HEK293 (cell line): ENCODE measurements at regions not wholly inside any gene's neighbourhood (a gene's known extent, or its start where the extent isn't known, plus 50 kb on each side); places are given as distances from the start of the nearest gene placed in this dataset.

Experiments
- CTCF ChIA-PET: fragments of 350-600 bp; formaldehyde crosslinking; extraction: SDS; loops from one replicate; lab custom pipeline; 2021; ENCODE audit warnings: antibody characterized with exemption; lab: Yijun Ruan, JAX
- POLR2A ChIA-PET: fragments of 300-600 bp; formaldehyde crosslinking; extraction: SDS; loops from one replicate; lab custom pipeline; 2020; ENCODE audit warnings: antibody characterized with exemption, inconsistent platforms; lab: Yijun Ruan, JAX
- H3K27ac ChIP-seq: fragments of 200-500 bp; sonication (Bioruptor generic); 2 replicates; pipeline ENCODE4 v1.5.1; 2014; ENCODE audit warnings: low read depth, low read length, control low read depth, inconsistent platforms; ENCODE audit errors: extremely low read depth
- H3K36me3 ChIP-seq, 2 experiments: fragments of 200-500 bp in 1 of 2; sonication (Bioruptor generic) in 1 of 2; 1 replicate in 1 of 2; 2 replicates in 1 of 2; pipeline ENCODE4 v1.5.1; 2014 to 2017; ENCODE audit warnings: inconsistent platforms in 2 of 2, low read length in 2 of 2; ENCODE audit not compliant: control insufficient read depth in 2 of 2, insufficient read depth in 1 of 2
- H3K4me1 ChIP-seq: fragments of 200-500 bp; sonication (Bioruptor generic); 2 replicates; pipeline ENCODE4 v1.5.1; 2014; ENCODE audit warnings: mild to moderate bottlenecking, low read length, inconsistent platforms; ENCODE audit not compliant: control insufficient read depth, insufficient read depth
- H3K4me3 ChIP-seq: 2 replicates; pipeline ENCODE4 v1.5.1; 2011; ENCODE audit warnings: low read depth, mild to moderate bottlenecking, control low read depth, low read length, moderate library complexity
- H3K9me3 ChIP-seq: fragments of 200-500 bp; sonication (Bioruptor generic); 2 replicates; pipeline ENCODE4 v1.5.1; 2014; ENCODE audit warnings: low read depth, low read length, inconsistent platforms; ENCODE audit not compliant: control insufficient read depth, insufficient read depth
- ATF2 ChIP-seq: fragments of 450-650 bp; formaldehyde crosslinking; IDR thresholded peaks from 2 replicates; pipeline ENCODE4 v1.5.1; 2016; ENCODE audit warnings: missing biosample characterization, missing genetic modification characterization, low read depth
- GLIS1 ChIP-seq: fragments of 450-650 bp; formaldehyde crosslinking; IDR thresholded peaks from 2 replicates; pipeline ENCODE4 v1.5.1; 2016; ENCODE audit warnings: missing biosample characterization, missing genetic modification characterization
- KLF17 ChIP-seq: fragments of 450-650 bp; formaldehyde crosslinking; IDR thresholded peaks from 2 replicates; pipeline ENCODE4 v1.5.1; 2016; ENCODE audit warnings: missing biosample characterization, missing genetic modification characterization
- REPIN1 ChIP-seq: fragments of 450-650 bp; formaldehyde crosslinking; IDR thresholded peaks from 2 replicates; pipeline ENCODE4 v1.5.1; 2017; ENCODE audit warnings: missing biosample characterization, missing genetic modification characterization, low read depth
- SETDB1 ChIP-seq: IDR thresholded peaks from one replicate; pipeline ENCODE4 v1.6.1; 2017; ENCODE audit warnings: mild to moderate bottlenecking, low read length, moderate library complexity, mixed read lengths; ENCODE audit not compliant: insufficient read length
- ZNF133 ChIP-seq: fragments of 450-650 bp; formaldehyde crosslinking; IDR thresholded peaks from 2 replicates; pipeline ENCODE4 v1.5.1; 2016; ENCODE audit warnings: missing biosample characterization, missing genetic modification characterization
- ZNF174 ChIP-seq: fragments of 450-650 bp; formaldehyde crosslinking; IDR thresholded peaks from 2 replicates; pipeline ENCODE4 v1.5.0; 2017; ENCODE audit warnings: missing biosample characterization, mild to moderate bottlenecking, missing genetic modification characterization
- ZNF202 ChIP-seq: fragments of 450-650 bp; formaldehyde crosslinking; IDR thresholded peaks from 2 replicates; pipeline ENCODE4 v1.5.1; 2016; ENCODE audit warnings: missing biosample characterization, missing genetic modification characterization, borderline replicate concordance
- ZNF362 ChIP-seq: fragments of 450-650 bp; formaldehyde crosslinking; IDR thresholded peaks from 2 replicates; pipeline ENCODE4 v1.5.1; 2016; ENCODE audit warnings: missing biosample characterization, missing genetic modification characterization
- ZNF473 ChIP-seq: fragments of 450-650 bp; formaldehyde crosslinking; IDR thresholded peaks from 2 replicates; pipeline ENCODE4 v1.5.1; 2017; ENCODE audit warnings: missing biosample characterization, missing genetic modification characterization
- ZNF529 ChIP-seq: fragments of 450-650 bp; formaldehyde crosslinking; IDR thresholded peaks from 2 replicates; pipeline ENCODE4 v1.5.1; 2017; ENCODE audit warnings: missing genetic modification characterization, missing biosample characterization; ENCODE audit not compliant: insufficient replicate concordance
- ZNF549 ChIP-seq: fragments of 450-650 bp; IDR thresholded peaks from 2 replicates; pipeline ENCODE4 v1.5.1; 2018; ENCODE audit warnings: missing biosample characterization, missing genetic modification characterization, mild to moderate bottlenecking, inconsistent platforms, moderate library complexity
- ZNF580 ChIP-seq: fragments of 450-650 bp; formaldehyde crosslinking; IDR thresholded peaks from 2 replicates; pipeline ENCODE4 v1.5.1; 2016; ENCODE audit warnings: missing biosample characterization, missing genetic modification characterization
- ZNF600 ChIP-seq: fragments of 450-650 bp; formaldehyde crosslinking; IDR thresholded peaks from 2 replicates; pipeline ENCODE4 v1.5.1; 2016; ENCODE audit warnings: missing biosample characterization, missing genetic modification characterization
- ZSCAN16 ChIP-seq: fragments of 450-650 bp; formaldehyde crosslinking; IDR thresholded peaks from 2 replicates; pipeline ENCODE4 v1.5.1; 2016; ENCODE audit warnings: missing biosample characterization, missing genetic modification characterization
- ZSCAN4 ChIP-seq: fragments of 450-650 bp; formaldehyde crosslinking; IDR thresholded peaks from 2 replicates; pipeline ENCODE4 v1.5.1; 2017; ENCODE audit warnings: missing biosample characterization, missing genetic modification characterization

GRCh38 chr18:78762753-78763152, 216.9 kb upstream of the SALL3 start:
- ChIA-PET CTCF (no interaction called here), POLR2A (no interaction called here)
- TF ChIP-seq GLIS1 (tag by site-specific recombination) (no peak), ZNF549 (tag by site-specific recombination) (no peak), ZNF600 (tag by site-specific recombination) (no peak), ZNF362 (no peak), ZSCAN16 (tag by site-specific recombination) (no peak), ZNF174 (tag by site-specific recombination) (no peak), ZSCAN4 (tag by site-specific recombination) (no peak), REPIN1 (tag by site-specific recombination) (no peak), ZNF202 (no peak), ZNF133 (no peak), ZNF580 (tag by site-specific recombination) (no peak), KLF17 (tag by site-specific recombination) (no peak)
- no peaks in the 10 kb centered on the region for H3K9me3 ChIP-seq
- H3K27ac ChIP-seq = no peak overlapping the region
- H3K4me1 ChIP-seq = no peaks in the 10 kb centered on the region
- H3K36me3 ChIP-seq = no peaks in the 10 kb centered on the region
- H3K4me3 ChIP-seq = no peak overlapping the region

GRCh38 chr18:78764544-78764943, 215.1 kb upstream of the SALL3 start:
- H3K4me3 ChIP-seq = no peak overlapping the region
- H3K9me3 ChIP-seq = no peaks in the 10 kb centered on the region
- TF ChIP-seq ATF2 (tag by site-specific recombination) (no peak), ZNF473 (tag by site-specific recombination) (no peak)
- CTCF ChIA-PET = no interaction called here
- H3K27ac ChIP-seq = no peak overlapping the region
- H3K36me3 ChIP-seq = no peaks in the 10 kb centered on the region
- POLR2A ChIA-PET = no interaction called here
- H3K4me1 ChIP-seq = no peaks in the 10 kb centered on the region

- TF ChIP-seq ZNF529 (tag by site-specific recombination) = no peak
- no peak for TF ChIP-seq SETDB1
- ChIA-PET CTCF (no interaction called here), POLR2A (no interaction called here)
- Histone ChIP-seq H3K27ac (no peak overlapping the region), H3K9me3 (no peaks in the 10 kb centered on the region), H3K4me3 (no peak overlapping the region), H3K4me1 (no peaks in the 10 kb centered on the region), H3K36me3 (no peaks in the 10 kb centered on the region)
Measured at GRCh38 chr18:78765142-78765541, 214.5 kb upstream of the SALL3 start.
